Panc1 (cell line): ENCODE measurements at regions not wholly inside any gene's neighbourhood (a gene's known extent, or its start where the extent isn't known, plus 50 kb on each side); places are given as distances from the start of the nearest gene placed in this dataset.

Source experiments
- ATAC-seq: fragments of 200-7000 bp; cut with Tn5 transposase; 2 replicates; pipeline ENCODE4 v1.9.1; 2020; ENCODE audit warnings: mild to moderate bottlenecking, moderate library complexity
- BruUV-seq: library from RNA; stranded (reverse); fragments of 400-500 nt; replicated peaks from 2 replicates; lab custom pipeline; 2021; lab: Mats Ljungman, UMichigan
- CTCF ChIA-PET: fragments of 300-600 bp; sonication (Branson Sonifier 250); formaldehyde crosslinking; loops from one replicate; lab custom pipeline; 2022; ENCODE audit warnings: antibody characterized with exemption; lab: Charles Lee
- POLR2A ChIA-PET: fragments of 300-600 bp; sonication (Branson Sonifier 250); formaldehyde crosslinking; loops from one replicate; lab custom pipeline; 2022; ENCODE audit warnings: antibody characterized with exemption; lab: Charles Lee
- DNase-seq: peaks from one replicate; pipeline ENCODE4 v3.0.0-alpha.2; 2010; ENCODE audit warnings: low read depth, low spot score
- H3K27ac ChIP-seq: 2 replicates; pipeline ENCODE4 v1.5.1; 2011; ENCODE audit warnings: mild to moderate bottlenecking, low read length, inconsistent platforms
- H3K27me3 ChIP-seq: fragments of 200-500 bp; sonication (Bioruptor generic); 2 replicates; pipeline ENCODE4 v1.6.0; 2014; ENCODE audit warnings: low read length, inconsistent platforms; ENCODE audit not compliant: control insufficient read depth, insufficient read depth
- H3K36me3 ChIP-seq: fragments of 200-500 bp; sonication (Bioruptor generic); 2 replicates; pipeline ENCODE4 v1.5.1; 2014; ENCODE audit warnings: inconsistent platforms, mild to moderate bottlenecking, low read length, moderate library complexity; ENCODE audit not compliant: control insufficient read depth, insufficient read depth
- H3K4me1 ChIP-seq: 2 replicates; pipeline ENCODE4 v1.5.1; 2011; ENCODE audit warnings: inconsistent platforms, mild to moderate bottlenecking, low read length, moderate library complexity; ENCODE audit not compliant: control insufficient read depth, insufficient read depth
- H3K4me3 ChIP-seq, 2 experiments: 2 replicates each; pipeline ENCODE4 v1.5.1; 2011 to 2012; ENCODE audit warnings: low read depth in 2 of 2, low read length in 2 of 2, mild to moderate bottlenecking in 2 of 2, inconsistent platforms in 1 of 2, moderate library complexity in 1 of 2
- H3K9me3 ChIP-seq: fragments of 200-500 bp; sonication (Bioruptor generic); 2 replicates; pipeline ENCODE4 v1.5.1; 2014; ENCODE audit warnings: low read depth, mild to moderate bottlenecking, inconsistent platforms, low read length, moderate library complexity; ENCODE audit not compliant: control insufficient read depth, insufficient read depth
- POLR2AphosphoS5 ChIP-seq: IDR thresholded peaks from 2 replicates; pipeline ENCODE4 v1.6.1; 2012; ENCODE audit warnings: mild to moderate bottlenecking, low read depth, low read length, moderate library complexity
- SIN3A ChIP-seq: IDR thresholded peaks from 2 replicates; pipeline ENCODE4 v1.6.1; 2012; ENCODE audit warnings: low read depth, mild to moderate bottlenecking, low read length, moderate library complexity, borderline replicate concordance; ENCODE audit not compliant: insufficient read depth
- TCF7L2 ChIP-seq: IDR thresholded peaks from 2 replicates; pipeline ENCODE4 v1.6.1; 2011; ENCODE audit warnings: mild to moderate bottlenecking, low read depth, low read length, inconsistent platforms
- in situ Hi-C: cut with HindIII; loops from 2 replicates; pipeline ENCODE4 v1.10.0; 2016; ENCODE audit warnings: low sequenced_read_pairs, low pct_unique_long_range_greater_than_20kb
- intact Hi-C: fragments of 100-400 bp; cut with micrococcal nuclease; formaldehyde crosslinking; loops from one replicate; pipeline ENCODE4 v1.10.0; 2022; ENCODE audit not compliant: unreplicated experiment
- TF ChIP-seq, protein P1 (sequence below): fragments of 450-650 bp; IDR thresholded peaks from 2 replicates; pipeline ENCODE4 v1.5.1; 2017; ENCODE audit warnings: mild to moderate bottlenecking
- TF ChIP-seq, protein P2 (sequence below), 2 experiments: IDR thresholded peaks; 2 replicates each; pipeline ENCODE4 v1.6.1; 2011 to 2012; ENCODE audit warnings: low read depth in 2 of 2, control low read depth in 1 of 2, low read length in 1 of 2, mild to moderate bottlenecking in 1 of 2, moderate library complexity in 1 of 2; ENCODE audit not compliant: insufficient read depth in 1 of 2

DNA sequence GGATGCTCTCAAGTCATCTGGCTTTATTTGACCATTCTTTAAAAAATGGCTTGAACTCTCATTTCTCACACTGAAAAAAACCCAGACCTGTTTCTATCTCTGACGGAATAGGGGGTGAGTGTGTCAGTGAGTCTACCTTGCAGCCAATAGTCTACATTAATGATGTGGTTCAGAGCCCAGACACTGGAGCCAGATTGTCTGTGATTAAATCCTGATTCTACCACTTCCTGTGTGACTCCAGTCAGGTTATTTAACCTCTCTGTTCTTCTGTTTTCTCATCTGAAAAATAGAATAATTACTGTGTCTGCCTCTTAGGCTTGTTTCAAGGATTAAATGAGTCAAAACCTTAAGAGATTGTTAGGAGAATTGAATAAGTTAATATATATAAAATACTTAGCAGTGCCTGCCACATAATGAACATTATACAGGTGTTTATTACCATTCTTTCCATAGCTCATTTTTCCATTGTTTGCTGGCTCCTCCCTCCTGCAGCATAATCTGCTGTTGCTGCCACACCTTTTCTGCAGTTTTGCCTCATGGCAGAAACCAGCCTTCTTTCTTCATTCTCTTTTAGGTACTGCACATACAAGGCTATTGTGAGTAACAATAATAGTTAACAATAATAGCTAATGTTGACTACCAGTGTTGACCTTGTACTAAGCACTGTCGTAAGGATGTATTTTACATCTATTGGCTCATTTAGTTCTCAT, 157.6 kb upstream of the IVNS1ABP start (continued):
- TF ChIP-seq POLR2AphosphoS5, result no peak

DNA sequence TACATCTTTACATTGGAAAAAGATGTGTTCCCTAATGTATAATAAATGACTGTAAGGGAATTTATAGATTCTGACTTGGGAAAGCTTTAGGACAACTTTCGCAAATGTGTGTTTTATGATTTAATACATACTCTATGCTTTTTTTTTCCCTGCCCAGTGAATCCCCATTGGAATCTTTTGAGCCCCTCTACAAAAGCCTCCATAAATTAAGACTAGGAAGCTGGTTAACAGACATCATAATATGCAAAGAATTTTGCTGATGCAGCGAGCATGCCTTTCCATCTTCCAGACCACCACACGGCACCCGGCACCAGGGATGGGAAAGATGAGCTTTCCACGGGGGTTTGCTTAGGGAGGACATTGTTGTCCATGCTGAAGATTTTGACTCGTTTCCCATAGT, 156.1 kb upstream of the IVNS1ABP start:
- in situ Hi-C loops, result no loop called here

DNA sequence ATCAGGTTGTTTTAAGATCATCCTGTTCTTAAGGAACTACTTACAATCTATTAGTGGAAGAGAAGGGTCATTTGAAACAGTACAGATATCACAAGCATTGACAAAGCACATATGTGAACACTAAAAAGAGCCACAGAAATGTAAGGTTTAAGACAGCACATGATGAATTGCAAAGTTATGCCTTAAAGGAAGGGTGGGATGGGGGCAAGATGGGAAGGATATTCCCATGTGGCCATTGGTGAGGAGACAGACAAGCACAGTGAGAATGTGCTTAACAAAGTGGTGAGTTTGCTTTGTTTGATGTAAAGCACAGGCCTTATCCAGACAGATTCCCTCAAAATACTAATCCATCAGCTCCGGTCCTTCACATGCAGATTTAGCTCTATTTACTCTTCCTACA, 151.6 kb upstream of the IVNS1ABP start:
- TF ChIP-seq, protein P1, sequence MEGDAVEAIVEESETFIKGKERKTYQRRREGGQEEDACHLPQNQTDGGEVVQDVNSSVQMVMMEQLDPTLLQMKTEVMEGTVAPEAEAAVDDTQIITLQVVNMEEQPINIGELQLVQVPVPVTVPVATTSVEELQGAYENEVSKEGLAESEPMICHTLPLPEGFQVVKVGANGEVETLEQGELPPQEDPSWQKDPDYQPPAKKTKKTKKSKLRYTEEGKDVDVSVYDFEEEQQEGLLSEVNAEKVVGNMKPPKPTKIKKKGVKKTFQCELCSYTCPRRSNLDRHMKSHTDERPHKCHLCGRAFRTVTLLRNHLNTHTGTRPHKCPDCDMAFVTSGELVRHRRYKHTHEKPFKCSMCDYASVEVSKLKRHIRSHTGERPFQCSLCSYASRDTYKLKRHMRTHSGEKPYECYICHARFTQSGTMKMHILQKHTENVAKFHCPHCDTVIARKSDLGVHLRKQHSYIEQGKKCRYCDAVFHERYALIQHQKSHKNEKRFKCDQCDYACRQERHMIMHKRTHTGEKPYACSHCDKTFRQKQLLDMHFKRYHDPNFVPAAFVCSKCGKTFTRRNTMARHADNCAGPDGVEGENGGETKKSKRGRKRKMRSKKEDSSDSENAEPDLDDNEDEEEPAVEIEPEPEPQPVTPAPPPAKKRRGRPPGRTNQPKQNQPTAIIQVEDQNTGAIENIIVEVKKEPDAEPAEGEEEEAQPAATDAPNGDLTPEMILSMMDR, result no peak
- TF ChIP-seq SIN3A (no peak), POLR2AphosphoS5 (no peak), TCF7L2 (no peak)
- TF ChIP-seq, protein P2, sequence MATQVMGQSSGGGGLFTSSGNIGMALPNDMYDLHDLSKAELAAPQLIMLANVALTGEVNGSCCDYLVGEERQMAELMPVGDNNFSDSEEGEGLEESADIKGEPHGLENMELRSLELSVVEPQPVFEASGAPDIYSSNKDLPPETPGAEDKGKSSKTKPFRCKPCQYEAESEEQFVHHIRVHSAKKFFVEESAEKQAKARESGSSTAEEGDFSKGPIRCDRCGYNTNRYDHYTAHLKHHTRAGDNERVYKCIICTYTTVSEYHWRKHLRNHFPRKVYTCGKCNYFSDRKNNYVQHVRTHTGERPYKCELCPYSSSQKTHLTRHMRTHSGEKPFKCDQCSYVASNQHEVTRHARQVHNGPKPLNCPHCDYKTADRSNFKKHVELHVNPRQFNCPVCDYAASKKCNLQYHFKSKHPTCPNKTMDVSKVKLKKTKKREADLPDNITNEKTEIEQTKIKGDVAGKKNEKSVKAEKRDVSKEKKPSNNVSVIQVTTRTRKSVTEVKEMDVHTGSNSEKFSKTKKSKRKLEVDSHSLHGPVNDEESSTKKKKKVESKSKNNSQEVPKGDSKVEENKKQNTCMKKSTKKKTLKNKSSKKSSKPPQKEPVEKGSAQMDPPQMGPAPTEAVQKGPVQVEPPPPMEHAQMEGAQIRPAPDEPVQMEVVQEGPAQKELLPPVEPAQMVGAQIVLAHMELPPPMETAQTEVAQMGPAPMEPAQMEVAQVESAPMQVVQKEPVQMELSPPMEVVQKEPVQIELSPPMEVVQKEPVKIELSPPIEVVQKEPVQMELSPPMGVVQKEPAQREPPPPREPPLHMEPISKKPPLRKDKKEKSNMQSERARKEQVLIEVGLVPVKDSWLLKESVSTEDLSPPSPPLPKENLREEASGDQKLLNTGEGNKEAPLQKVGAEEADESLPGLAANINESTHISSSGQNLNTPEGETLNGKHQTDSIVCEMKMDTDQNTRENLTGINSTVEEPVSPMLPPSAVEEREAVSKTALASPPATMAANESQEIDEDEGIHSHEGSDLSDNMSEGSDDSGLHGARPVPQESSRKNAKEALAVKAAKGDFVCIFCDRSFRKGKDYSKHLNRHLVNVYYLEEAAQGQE (IDR thresholded peaks at IDR 0.05; ENCODE audit: insufficient read depth in 1 of 2, low read depth in 2 of 2, low read length in 1 of 2), result no peak
- H3K9me3 ChIP-seq, result no peaks in the 10 kb centered on the region
- intact Hi-C loops, result no loop called here
- no peaks in the 10 kb centered on the region for H3K27me3 ChIP-seq
- ATAC-seq (no peak), DNase-seq (no peak)
- no peaks in the 10 kb centered on the region for H3K4me1 ChIP-seq
- POLR2A ChIA-PET, result no interaction called here
- no peak overlapping the region for H3K27ac ChIP-seq
- no peaks in the 10 kb centered on the region for H3K36me3 ChIP-seq
- BruUV-seq, result no TSS peak
- CTCF ChIA-PET, result no interaction called here
- in situ Hi-C loops, result no loop called here
- H3K4me3 ChIP-seq, result no peak overlapping the region

More for the DNA sequence above, 156.1 kb upstream of the IVNS1ABP start:
- POLR2A ChIA-PET, result no interaction called here
- no TSS peak for BruUV-seq
- Histone ChIP-seq H3K27me3 (no peaks in the 10 kb centered on the region), H3K36me3 (no peaks in the 10 kb centered on the region), H3K4me1 (no peaks in the 10 kb centered on the region), H3K4me3 (no peak overlapping the region), H3K27ac (no peak overlapping the region), H3K9me3 (no peaks in the 10 kb centered on the region)
- no peak for ATAC-seq
- no peak for DNase-seq
- intact Hi-C loops, result loop anchor here (10.0 kb wide), 1 partner anchor 158 kb away; the partner anchor contains the start of gene IVNS1ABP
- TF ChIP-seq, protein P1, result no peak
- TF ChIP-seq POLR2AphosphoS5 (no peak), SIN3A (no peak), TCF7L2 (no peak)
- TF ChIP-seq, protein P2 (IDR thresholded peaks at IDR 0.05; ENCODE audit: insufficient read depth in 1 of 2, low read depth in 2 of 2, low read length in 1 of 2), result no peak
- CTCF ChIA-PET, result no interaction called here
